DOHH2 (cell line): ENCODE measurements at regions not wholly inside any gene's neighbourhood (a gene's known extent, or its start where the extent isn't known, plus 50 kb on each side); places are given as distances from the start of the nearest gene placed in this dataset.

Source experiments
- EZH2phosphoT487 ChIP-seq: fragments of 200-600 bp; sonication (generic); IDR thresholded peaks from 2 replicates; pipeline ENCODE4 v1.6.1; 2017; ENCODE audit warnings: borderline replicate concordance, mild to moderate bottlenecking, antibody characterized with exemption, low read length, moderate library complexity, mixed read lengths
- TF ChIP-seq, protein P1 (sequence below): fragments of 200-600 bp; sonication (generic); IDR thresholded peaks from one replicate; pipeline ENCODE4 v1.5.1; 2014; ENCODE audit warnings: antibody characterized with exemption, mild to moderate bottlenecking, low read depth, low read length; ENCODE audit not compliant: poor library complexity, severe bottlenecking

DNA sequence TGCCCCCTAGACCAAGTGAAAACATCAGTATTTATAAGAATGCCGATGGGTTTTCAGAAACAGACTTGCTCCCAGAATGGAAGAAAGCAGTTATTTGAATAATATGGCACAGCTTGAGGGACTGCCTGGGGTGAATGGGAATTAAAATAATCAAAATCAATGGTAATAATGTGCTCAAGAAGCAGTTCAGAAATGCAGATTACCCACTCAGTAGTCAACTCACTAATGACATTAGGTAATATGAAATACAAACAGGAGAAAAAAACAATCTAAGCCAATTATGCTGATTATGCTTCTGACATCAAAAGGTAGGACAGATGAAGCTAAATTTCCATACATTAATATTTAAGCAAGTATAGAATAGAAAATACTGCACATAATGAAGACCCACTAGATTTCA lies 179.3 kb downstream of the ENC1 start:
- TF ChIP-seq, protein P1, sequence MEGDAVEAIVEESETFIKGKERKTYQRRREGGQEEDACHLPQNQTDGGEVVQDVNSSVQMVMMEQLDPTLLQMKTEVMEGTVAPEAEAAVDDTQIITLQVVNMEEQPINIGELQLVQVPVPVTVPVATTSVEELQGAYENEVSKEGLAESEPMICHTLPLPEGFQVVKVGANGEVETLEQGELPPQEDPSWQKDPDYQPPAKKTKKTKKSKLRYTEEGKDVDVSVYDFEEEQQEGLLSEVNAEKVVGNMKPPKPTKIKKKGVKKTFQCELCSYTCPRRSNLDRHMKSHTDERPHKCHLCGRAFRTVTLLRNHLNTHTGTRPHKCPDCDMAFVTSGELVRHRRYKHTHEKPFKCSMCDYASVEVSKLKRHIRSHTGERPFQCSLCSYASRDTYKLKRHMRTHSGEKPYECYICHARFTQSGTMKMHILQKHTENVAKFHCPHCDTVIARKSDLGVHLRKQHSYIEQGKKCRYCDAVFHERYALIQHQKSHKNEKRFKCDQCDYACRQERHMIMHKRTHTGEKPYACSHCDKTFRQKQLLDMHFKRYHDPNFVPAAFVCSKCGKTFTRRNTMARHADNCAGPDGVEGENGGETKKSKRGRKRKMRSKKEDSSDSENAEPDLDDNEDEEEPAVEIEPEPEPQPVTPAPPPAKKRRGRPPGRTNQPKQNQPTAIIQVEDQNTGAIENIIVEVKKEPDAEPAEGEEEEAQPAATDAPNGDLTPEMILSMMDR: no peak
- no peak for TF ChIP-seq EZH2phosphoT487
